Fibroblast of lung (primary cell): ENCODE measurements at regions not wholly inside any gene's neighbourhood (a gene's known extent, or its start where the extent isn't known, plus 50 kb on each side); places are given as distances from the start of the nearest gene placed in this dataset.

ENCODE experiments used
- EZH2 ChIP-seq: IDR thresholded peaks from 2 replicates; pipeline ENCODE4 v1.5.1; 2012; ENCODE audit warnings: low read length, control low read depth, mild to moderate bottlenecking; ENCODE audit errors: missing control alignments
- TF ChIP-seq, protein P1 (sequence below), 2 donors: IDR thresholded peaks in 1 of 2; conservative IDR thresholded peaks in 1 of 2; 1 replicate in 1 of 2; 2 replicates in 1 of 2; pipeline ENCODE4 v1.5.1; 2011 to 2012; ENCODE audit warnings: low read length in 2 of 2, control low read depth in 1 of 2, inconsistent platforms in 1 of 2, low read depth in 1 of 2, mild to moderate bottlenecking in 1 of 2

DNA sequence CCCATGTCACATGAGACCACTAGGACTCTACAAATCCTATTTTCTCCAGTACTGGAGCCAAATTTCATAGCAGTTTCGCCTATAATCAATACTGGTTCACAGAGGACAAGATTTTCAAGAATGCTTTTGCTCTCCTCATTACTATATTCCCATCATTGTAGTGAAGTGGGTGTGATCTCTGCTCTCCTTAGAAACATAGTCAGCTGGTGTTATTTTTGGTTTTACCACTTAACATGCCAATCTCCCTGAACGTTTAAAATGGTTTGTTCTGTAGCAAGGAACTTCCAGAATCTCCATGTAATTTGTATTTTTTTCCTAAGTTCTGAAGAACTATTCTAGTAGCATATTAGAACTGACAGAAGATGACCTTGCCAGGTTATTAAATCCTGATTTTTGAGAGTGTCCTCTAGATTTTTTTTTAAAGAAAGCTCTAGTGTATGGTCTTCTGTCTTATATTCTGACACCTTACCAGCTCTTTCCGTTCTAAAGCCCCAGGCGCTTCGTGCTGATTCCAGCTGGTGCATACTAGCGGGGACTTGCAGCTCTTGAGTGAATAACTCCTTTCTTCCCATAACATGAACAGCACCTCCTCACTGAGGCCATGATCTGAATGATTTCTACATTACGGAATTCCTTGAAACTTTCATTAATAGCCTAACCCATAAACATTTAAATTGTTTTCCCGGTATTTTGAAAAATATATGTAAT is 1372.9 kb downstream of the TECRL start:
- TF ChIP-seq, protein P1, sequence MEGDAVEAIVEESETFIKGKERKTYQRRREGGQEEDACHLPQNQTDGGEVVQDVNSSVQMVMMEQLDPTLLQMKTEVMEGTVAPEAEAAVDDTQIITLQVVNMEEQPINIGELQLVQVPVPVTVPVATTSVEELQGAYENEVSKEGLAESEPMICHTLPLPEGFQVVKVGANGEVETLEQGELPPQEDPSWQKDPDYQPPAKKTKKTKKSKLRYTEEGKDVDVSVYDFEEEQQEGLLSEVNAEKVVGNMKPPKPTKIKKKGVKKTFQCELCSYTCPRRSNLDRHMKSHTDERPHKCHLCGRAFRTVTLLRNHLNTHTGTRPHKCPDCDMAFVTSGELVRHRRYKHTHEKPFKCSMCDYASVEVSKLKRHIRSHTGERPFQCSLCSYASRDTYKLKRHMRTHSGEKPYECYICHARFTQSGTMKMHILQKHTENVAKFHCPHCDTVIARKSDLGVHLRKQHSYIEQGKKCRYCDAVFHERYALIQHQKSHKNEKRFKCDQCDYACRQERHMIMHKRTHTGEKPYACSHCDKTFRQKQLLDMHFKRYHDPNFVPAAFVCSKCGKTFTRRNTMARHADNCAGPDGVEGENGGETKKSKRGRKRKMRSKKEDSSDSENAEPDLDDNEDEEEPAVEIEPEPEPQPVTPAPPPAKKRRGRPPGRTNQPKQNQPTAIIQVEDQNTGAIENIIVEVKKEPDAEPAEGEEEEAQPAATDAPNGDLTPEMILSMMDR (conservative IDR thresholded peaks at IDR 0.05 in 1 of 2, IDR thresholded peaks at IDR 0.05 in 1 of 2; ENCODE audit: low read depth in 1 of 2, low read length in 2 of 2): no peak
- no peak for TF ChIP-seq EZH2
